ENCODE measurements at regions not wholly inside any gene's neighbourhood (a gene's known extent, or its start where the extent isn't known, plus 50 kb on each side); places are given as distances from the start of the nearest gene placed in this dataset.

- TF ChIP-seq CTCF (IDR thresholded peaks at IDR 0.05; ENCODE audit: borderline replicate concordance, extremely low read depth, low read length, poor library complexity, severe bottlenecking) (no peak), EZH2 (IDR thresholded peaks at IDR 0.05; ENCODE audit: borderline replicate concordance, low read depth, low read length, severe bottlenecking) (no peak)
Observed at GRCh38 chr11:15911377-15912044, 444.8 kb downstream of the SOX6 start.
